Kidney epithelial cell (primary cell): ENCODE measurements at regions not wholly inside any gene's neighbourhood (a gene's known extent, or its start where the extent isn't known, plus 50 kb on each side); places are given as distances from the start of the nearest gene placed in this dataset.

ENCODE experiments used
- DNase-seq: peaks from one replicate; pipeline ENCODE4 v3.0.0-alpha.2; 2010; ENCODE audit warnings: low read depth
- H3K27me3 ChIP-seq: 2 replicates; pipeline ENCODE4 v1.6.0; 2011; ENCODE audit warnings: low read length; ENCODE audit not compliant: control insufficient read depth, insufficient read depth
- H3K36me3 ChIP-seq: 2 replicates; pipeline ENCODE4 v1.5.1; 2011; ENCODE audit warnings: low read length; ENCODE audit not compliant: control insufficient read depth, insufficient read depth
- H3K4me3 ChIP-seq: 2 replicates; pipeline ENCODE4 v1.5.1; 2011; ENCODE audit warnings: low read depth, mild to moderate bottlenecking, control low read depth, low read length
- CTCF ChIP-seq: IDR thresholded peaks from 2 replicates; pipeline ENCODE4 v1.5.1; 2011; ENCODE audit warnings: mild to moderate bottlenecking, moderate library complexity, low read length, control low read depth, inconsistent platforms; ENCODE audit not compliant: insufficient read depth, poor library complexity, severe bottlenecking

DNA sequence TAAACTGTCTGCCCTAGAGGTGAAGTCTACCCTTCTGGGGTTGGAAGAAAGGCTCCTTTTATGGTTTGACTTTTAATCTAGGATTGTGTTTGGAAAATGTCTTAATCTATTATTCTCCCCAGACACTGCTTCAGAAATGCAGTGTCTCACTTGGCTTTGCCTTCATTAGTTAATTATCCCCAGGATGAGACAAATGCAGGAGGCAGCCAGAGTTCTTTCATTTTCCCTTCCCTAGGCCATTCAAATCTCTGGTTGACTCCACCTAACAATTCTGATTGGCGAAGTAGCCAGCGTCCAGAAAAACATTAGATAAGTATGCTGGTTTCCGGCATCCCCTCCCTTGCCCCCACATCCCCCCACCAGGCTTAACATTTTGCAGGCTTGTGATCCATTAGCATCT, 325.8 kb upstream of the PBX1 start:
- Histone ChIP-seq H3K27me3 (no peaks in the 10 kb centered on the region), H3K4me3 (no peak overlapping the region), H3K36me3 (no peaks in the 10 kb centered on the region)
- no peak for DNase-seq
- TF ChIP-seq CTCF, result no peak

- no peaks in the 10 kb centered on the region for H3K27me3 ChIP-seq
- DNase-seq, result no peak
- H3K36me3 ChIP-seq, result no peaks in the 10 kb centered on the region
- no peak overlapping the region for H3K4me3 ChIP-seq
- TF ChIP-seq CTCF, result peak; percentile 17
Measured at GRCh38 chr1:164240081-164240480, 318.9 kb upstream of the PBX1 start.

DNA sequence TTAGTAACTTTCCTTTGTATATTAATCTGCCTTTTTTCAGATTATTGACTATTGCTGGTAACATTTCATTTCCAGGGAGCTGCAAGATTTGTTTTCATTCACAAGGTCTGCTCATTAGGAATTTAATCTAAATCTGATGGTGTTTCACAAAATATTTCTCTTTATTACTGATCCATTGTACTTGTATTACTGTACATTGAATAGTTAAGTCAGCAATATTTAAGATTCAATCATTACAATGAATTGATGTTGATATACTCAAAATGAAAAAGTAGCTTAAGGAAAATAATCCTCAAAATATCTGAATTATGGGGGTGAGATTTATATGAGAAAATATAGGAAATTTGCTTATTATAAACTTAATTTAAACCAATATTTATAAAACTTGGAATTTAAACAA, 308.6 kb upstream of the PBX1 start:
- Histone ChIP-seq H3K36me3 (no peaks in the 10 kb centered on the region), H3K4me3 (no peak overlapping the region), H3K27me3 (no peaks in the 10 kb centered on the region)
- no peak for DNase-seq
- TF ChIP-seq CTCF, result no peak

- no peak for TF ChIP-seq CTCF
- no peak overlapping the region for H3K4me3 ChIP-seq
- no peaks in the 10 kb centered on the region for H3K36me3 ChIP-seq
- DNase-seq, result no peak
- H3K27me3 ChIP-seq, result no peaks in the 10 kb centered on the region
Measured at GRCh38 chr1:164256456-164256855, 302.5 kb upstream of the PBX1 start.

- TF ChIP-seq CTCF, result no peak
- H3K36me3 ChIP-seq, result no peaks in the 10 kb centered on the region
- H3K4me3 ChIP-seq, result no peak overlapping the region
- no peaks in the 10 kb centered on the region for H3K27me3 ChIP-seq
- DNase-seq, result no peak
Measured at GRCh38 chr1:164261691-164262240, 297.2 kb upstream of the PBX1 start.

- no peak for TF ChIP-seq CTCF
- Histone ChIP-seq H3K27me3 (no peaks in the 10 kb centered on the region), H3K4me3 (no peak overlapping the region), H3K36me3 (no peaks in the 10 kb centered on the region)
- DNase-seq, result no peak
Measured at GRCh38 chr1:164263540-164263939, 295.4 kb upstream of the PBX1 start.
